B cell (primary cell): ENCODE measurements at regions not wholly inside any gene's neighbourhood (a gene's known extent, or its start where the extent isn't known, plus 50 kb on each side); places are given as distances from the start of the nearest gene placed in this dataset.

ENCODE experiments used
- CTCF ChIP-seq: fragments of 200-600 bp; IDR thresholded peaks from one replicate; pipeline ENCODE4 v1.8.0; 2022; ENCODE audit warnings: antibody characterized with exemption, mild to moderate bottlenecking
- EZH2 ChIP-seq: IDR thresholded peaks from 2 replicates; pipeline ENCODE4 v1.6.1; 2012; ENCODE audit warnings: borderline replicate concordance, low read depth, mild to moderate bottlenecking, moderate library complexity, low read length; ENCODE audit not compliant: insufficient read depth, poor library complexity, severe bottlenecking

- no peak for TF ChIP-seq CTCF
- no peak for TF ChIP-seq EZH2
These were observed 1088.9 kb upstream of the PIK3C3 start for GRCh38 chr18:40866013-40866645.
